HCT116 (cell line): ENCODE measurements at regions not wholly inside any gene's neighbourhood (a gene's known extent, or its start where the extent isn't known, plus 50 kb on each side); places are given as distances from the start of the nearest gene placed in this dataset.

Source experiments
- CTCF ChIP-seq, 3 experiments: fragments of 200-600 bp in 1 of 3; sonication (generic) in 1 of 3; IDR thresholded peaks in 2 of 3; conservative IDR thresholded peaks in 1 of 3; 2 replicates each; pipeline ENCODE4 v1.5.1; 2012 to 2017; ENCODE audit warnings: low read depth in 2 of 3, low read length in 2 of 3, antibody characterized with exemption in 1 of 3, borderline replicate concordance in 1 of 3, control low read depth in 1 of 3, mild to moderate bottlenecking in 1 of 3, mixed read lengths in 1 of 3, mixed run types in 1 of 3, moderate library complexity in 1 of 3; ENCODE audit not compliant: insufficient read depth in 1 of 3
- EGR1 ChIP-seq: IDR thresholded peaks from 2 replicates; pipeline ENCODE4 v1.6.1; 2012; ENCODE audit warnings: low read depth
- EZH2phosphoT487 ChIP-seq: fragments of 200-600 bp; IDR thresholded peaks from 2 replicates; pipeline ENCODE4 v1.6.1; 2018; ENCODE audit warnings: antibody characterized with exemption, borderline replicate concordance
- JUND ChIP-seq: IDR thresholded peaks from 2 replicates; pipeline ENCODE4 v1.6.1; 2012
- MAX ChIP-seq: IDR thresholded peaks from 2 replicates; pipeline ENCODE4 v1.6.1; 2012
- POLR2A ChIP-seq: IDR thresholded peaks from 2 replicates; pipeline ENCODE4 v1.7.0; 2011; ENCODE audit warnings: borderline replicate concordance; ENCODE audit not compliant: insufficient read depth, insufficient read length; ENCODE audit errors: extremely low read depth
- POLR2AphosphoS5 ChIP-seq: IDR thresholded peaks from 2 replicates; pipeline ENCODE4 v1.6.1; 2011; ENCODE audit warnings: mild to moderate bottlenecking, low read depth, low read length, moderate library complexity
- REST ChIP-seq: IDR thresholded peaks from 2 replicates; pipeline ENCODE4 v1.6.1; 2012; ENCODE audit warnings: low read depth
- SIN3A ChIP-seq: IDR thresholded peaks from 2 replicates; pipeline ENCODE4 v1.6.1; 2012; ENCODE audit warnings: low read depth
- SP1 ChIP-seq: IDR thresholded peaks from 2 replicates; pipeline ENCODE4 v1.6.1; 2012; ENCODE audit warnings: low read depth

- TF ChIP-seq CTCF (IDR thresholded peaks at IDR 0.05 in 2 of 3, conservative IDR thresholded peaks at IDR 0.05 in 1 of 3; ENCODE audit: borderline replicate concordance in 1 of 3, insufficient read depth in 1 of 3, low read depth in 2 of 3, low read length in 2 of 3) (no peak), SP1 (no peak), MAX (peak; percentile 17; the same call in 1 of the 2 replicates), EZH2phosphoT487 (no peak), SIN3A (no peak), POLR2A (no peak), JUND (no peak), POLR2AphosphoS5 (no peak), REST (no peak), EGR1 (no peak)
Observed at GRCh38 chr7:149635561-149636329, 137.6 kb downstream of the ZNF467 start.
